PC-3 (cell line): ENCODE measurements at regions not wholly inside any gene's neighbourhood (a gene's known extent, or its start where the extent isn't known, plus 50 kb on each side); places are given as distances from the start of the nearest gene placed in this dataset.

Experiments used
- ATAC-seq: fragments of 200-7000 bp; cut with Tn5 transposase; 2 replicates; pipeline ENCODE4 v1.9.1; 2020; ENCODE audit warnings: mild to moderate bottlenecking, moderate library complexity
- BruUV-seq: library from RNA; stranded (reverse); fragments of 400-500 nt; replicated peaks from 2 replicates; lab custom pipeline; 2021; lab: Mats Ljungman, UMichigan
- CTCF ChIA-PET: fragments of 300-600 bp; sonication (Branson Sonifier 250); formaldehyde crosslinking; loops from one replicate; lab custom pipeline; 2022; ENCODE audit warnings: antibody characterized with exemption; lab: Charles Lee
- POLR2A ChIA-PET: fragments of 300-600 bp; sonication (Branson Sonifier 250); formaldehyde crosslinking; loops from one replicate; lab custom pipeline; 2022; ENCODE audit warnings: antibody characterized with exemption; ENCODE audit not compliant: unreplicated experiment; lab: Charles Lee
- DNase-seq: peaks from one replicate; pipeline ENCODE4 v3.0.0-alpha.2; 2015
- H2AFZ ChIP-seq: fragments of 300-600 bp; sonication (generic); 2 replicates; pipeline ENCODE4 v1.6.0; 2016; ENCODE audit warnings: antibody characterized with exemption, low read length
- H3F3A ChIP-seq: fragments of 300-600 bp; sonication (generic); one replicate; pipeline ENCODE4 v1.6.0; 2017; ENCODE audit warnings: antibody characterized with exemption, low read length, control low read depth, mild to moderate bottlenecking; ENCODE audit not compliant: unreplicated experiment
- H3K27ac ChIP-seq: fragments of 300-600 bp; sonication (generic); 2 replicates; pipeline ENCODE4 v1.5.1; 2016; ENCODE audit warnings: mild to moderate bottlenecking, low read length
- H3K27me3 ChIP-seq: fragments of 300-600 bp; sonication (generic); 2 replicates; pipeline ENCODE4 v1.6.1; 2016; ENCODE audit warnings: low read length, mixed read lengths
- H3K36me3 ChIP-seq: fragments of 300-600 bp; sonication (generic); 2 replicates; pipeline ENCODE4 v1.6.1; 2016; ENCODE audit warnings: low read depth, mixed run types, low read length, mixed read lengths
- H3K4me1 ChIP-seq: fragments of 300-600 bp; sonication (generic); 2 replicates; pipeline ENCODE4 v1.5.1; 2016; ENCODE audit warnings: low read length; ENCODE audit not compliant: insufficient read depth
- H3K4me2 ChIP-seq: fragments of 300-600 bp; sonication (generic); 2 replicates; pipeline ENCODE4 v1.6.0; 2016; ENCODE audit warnings: low read length
- H3K4me3 ChIP-seq: fragments of 300-600 bp; sonication (generic); 2 replicates; pipeline ENCODE4 v1.5.1; 2016; ENCODE audit warnings: mild to moderate bottlenecking, low read length, mixed read lengths
- H3K79me2 ChIP-seq: fragments of 300-600 bp; sonication (generic); 2 replicates; pipeline ENCODE4 v1.6.1; 2017; ENCODE audit warnings: low read length, mixed read lengths
- H3K9ac ChIP-seq: fragments of 300-600 bp; sonication (generic); 2 replicates; pipeline ENCODE4 v1.6.0; 2016; ENCODE audit warnings: mild to moderate bottlenecking, low read length
- H3K9me2 ChIP-seq: fragments of 300-600 bp; sonication (generic); replicated peaks from 2 replicates; pipeline ENCODE4 v1.6.1; 2016; ENCODE audit warnings: mixed run types, low read length, mixed read lengths
- H3K9me3 ChIP-seq: fragments of 300-600 bp; sonication (generic); 2 replicates; pipeline ENCODE4 v1.6.1; 2016; ENCODE audit warnings: low read length, mixed read lengths
- H4K20me1 ChIP-seq: fragments of 300-600 bp; sonication (generic); 2 replicates; pipeline ENCODE4 v1.6.1; 2016; ENCODE audit warnings: low read length, mixed read lengths
- EZH2 ChIP-seq: fragments of 300-600 bp; sonication (generic); IDR thresholded peaks from one replicate; pipeline ENCODE4 v1.6.1; 2017; ENCODE audit warnings: antibody characterized with exemption, mild to moderate bottlenecking, low read length; ENCODE audit not compliant: unreplicated experiment
- EZH2phosphoT487 ChIP-seq: fragments of 300-600 bp; sonication (generic); IDR thresholded peaks from 2 replicates; pipeline ENCODE4 v1.6.1; 2018; ENCODE audit warnings: mild to moderate bottlenecking, antibody characterized with exemption, low read length, borderline replicate concordance
- intact Hi-C: fragments of 100-400 bp; cut with micrococcal nuclease; formaldehyde crosslinking; loops from 2 replicates; pipeline ENCODE4 v1.9.0; 2023
- TF ChIP-seq, protein P1 (sequence below): fragments of 300-600 bp; sonication (generic); conservative IDR thresholded peaks from 2 replicates; pipeline ENCODE4 v1.5.1; 2017; ENCODE audit warnings: antibody characterized with exemption, low read depth, mild to moderate bottlenecking, low read length

- peaks cover 9% of the 10 kb centered on the region for H3K4me1 ChIP-seq
- CTCF ChIA-PET = no interaction called here
- H3K36me3 ChIP-seq = no peaks in the 10 kb centered on the region
- H3K9me3 ChIP-seq = no peaks in the 10 kb centered on the region
- TF ChIP-seq, protein P1, sequence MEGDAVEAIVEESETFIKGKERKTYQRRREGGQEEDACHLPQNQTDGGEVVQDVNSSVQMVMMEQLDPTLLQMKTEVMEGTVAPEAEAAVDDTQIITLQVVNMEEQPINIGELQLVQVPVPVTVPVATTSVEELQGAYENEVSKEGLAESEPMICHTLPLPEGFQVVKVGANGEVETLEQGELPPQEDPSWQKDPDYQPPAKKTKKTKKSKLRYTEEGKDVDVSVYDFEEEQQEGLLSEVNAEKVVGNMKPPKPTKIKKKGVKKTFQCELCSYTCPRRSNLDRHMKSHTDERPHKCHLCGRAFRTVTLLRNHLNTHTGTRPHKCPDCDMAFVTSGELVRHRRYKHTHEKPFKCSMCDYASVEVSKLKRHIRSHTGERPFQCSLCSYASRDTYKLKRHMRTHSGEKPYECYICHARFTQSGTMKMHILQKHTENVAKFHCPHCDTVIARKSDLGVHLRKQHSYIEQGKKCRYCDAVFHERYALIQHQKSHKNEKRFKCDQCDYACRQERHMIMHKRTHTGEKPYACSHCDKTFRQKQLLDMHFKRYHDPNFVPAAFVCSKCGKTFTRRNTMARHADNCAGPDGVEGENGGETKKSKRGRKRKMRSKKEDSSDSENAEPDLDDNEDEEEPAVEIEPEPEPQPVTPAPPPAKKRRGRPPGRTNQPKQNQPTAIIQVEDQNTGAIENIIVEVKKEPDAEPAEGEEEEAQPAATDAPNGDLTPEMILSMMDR = no peak
- TF ChIP-seq EZH2phosphoT487 (no peak), EZH2 (no peak)
- H3K9ac ChIP-seq = no peak overlapping the region
- H2AFZ ChIP-seq = no peak overlapping the region
- no peak for ATAC-seq
- H3K4me3 ChIP-seq = no peak overlapping the region
- intact Hi-C loops = no loop called here
- H3K9me2 ChIP-seq = no peaks in the 10 kb centered on the region
- DNase-seq = no peak
- no TSS peak for BruUV-seq
- no peaks in the 10 kb centered on the region for H4K20me1 ChIP-seq
- no peaks in the 10 kb centered on the region for H3F3A ChIP-seq
- H3K27me3 ChIP-seq = no peaks in the 10 kb centered on the region
- no peak overlapping the region for H3K27ac ChIP-seq
- H3K4me2 ChIP-seq = no peak overlapping the region
- no peaks in the 10 kb centered on the region for H3K79me2 ChIP-seq
- POLR2A ChIA-PET = no interaction called here
Observed at GRCh38 chr15:83396101-83396500, 51.0 kb upstream of the SH3GL3 start.
